HCT116 (cell line): ENCODE measurements at regions not wholly inside any gene's neighbourhood (a gene's known extent, or its start where the extent isn't known, plus 50 kb on each side); places are given as distances from the start of the nearest gene placed in this dataset.

Source experiments
- ATAC-seq: fragments of 200-7000 bp; cut with Tn5 transposase; 2 replicates; pipeline ENCODE4 v1.9.1; 2020; ENCODE audit warnings: mild to moderate bottlenecking, moderate library complexity
- BruUV-seq: library from RNA; stranded (reverse); fragments of 400-500 nt; replicated peaks from 2 replicates; lab custom pipeline; 2021; lab: Mats Ljungman, UMichigan
- CTCF ChIA-PET: fragments of 300-600 bp; sonication (Branson Sonifier 250); formaldehyde crosslinking; loops from one replicate; lab custom pipeline; 2021; ENCODE audit warnings: antibody characterized with exemption; lab: Charles Lee
- POLR2A ChIA-PET: fragments of 300-600, 350-600 bp; sonication (Branson Sonifier 250); formaldehyde crosslinking; loops from one replicate; lab custom pipeline; 2021; ENCODE audit warnings: antibody characterized with exemption; lab: Charles Lee
- RAD21 ChIA-PET, 2 experiments: fragments of 300-600 bp; sonication (Branson Sonifier 250); formaldehyde crosslinking; loops; one replicate each; lab custom pipeline; 2023; ENCODE audit warnings: low total read pairs in 2 of 2; ENCODE audit not compliant: uncharacterized antibody in 2 of 2, unreplicated experiment in 2 of 2, low non-redundant PET in 1 of 2; lab: Charles Lee
- DNase-seq: peaks from one replicate; pipeline ENCODE4 v3.0.0-alpha.2; 2010; ENCODE audit warnings: low read depth, low spot score
- H2AFZ ChIP-seq: fragments of 200-600 bp; shearing (Covaris generic), sonication (generic); 2 replicates; pipeline ENCODE4 v1.6.1; 2017; ENCODE audit warnings: low read depth, mixed run types, mixed read lengths, antibody characterized with exemption, low read length; ENCODE audit not compliant: poor library complexity, severe bottlenecking
- H3K27ac ChIP-seq: 2 replicates; pipeline ENCODE4 v1.5.1; 2012; ENCODE audit warnings: low read depth, low read length
- H3K27me3 ChIP-seq: fragments of 200-600 bp; sonication (generic); 2 replicates; pipeline ENCODE4 v1.6.1; 2016; ENCODE audit warnings: mixed run types, low read length, mixed read lengths; ENCODE audit not compliant: insufficient read depth
- H3K36me3 ChIP-seq, 2 experiments: fragments of 200-500 bp in 1 of 2; fragments of 200-600 bp in 1 of 2; sonication (Bioruptor generic) in 1 of 2; sonication (generic) in 1 of 2; 2 replicates each; pipeline versions ENCODE4 v1.5.1 to v1.6.1; 2014 to 2016; ENCODE audit warnings: low read length in 2 of 2, inconsistent platforms in 1 of 2, mixed read lengths in 1 of 2, mixed run types in 1 of 2; ENCODE audit not compliant: insufficient read depth in 2 of 2, control insufficient read depth in 1 of 2
- H3K4me1 ChIP-seq, 2 experiments: fragments of 200-600 bp in 1 of 2; sonication (generic) in 1 of 2; 2 replicates each; pipeline versions ENCODE4 v1.5.1 to v1.6.1; 2012 to 2017; ENCODE audit warnings: low read length in 2 of 2, inconsistent platforms in 1 of 2, mild to moderate bottlenecking in 1 of 2, mixed read lengths in 1 of 2, mixed run types in 1 of 2, moderate library complexity in 1 of 2; ENCODE audit not compliant: insufficient read depth in 2 of 2, control insufficient read depth in 1 of 2
- H3K4me2 ChIP-seq: fragments of 200-600 bp; sonication (generic); 2 replicates; pipeline ENCODE4 v1.6.1; 2017; ENCODE audit warnings: mixed run types, low read length, mixed read lengths
- H3K4me3 ChIP-seq, 2 experiments: fragments of 200-600 bp in 1 of 2; sonication (generic) in 1 of 2; replicated peaks in 1 of 2; 2 replicates each; pipeline ENCODE4 v1.5.1; 2011 to 2016; ENCODE audit warnings: low read length in 2 of 2, control low read depth in 1 of 2, low read depth in 1 of 2, mild to moderate bottlenecking in 1 of 2, mixed read lengths in 1 of 2, mixed run types in 1 of 2
- H3K79me2 ChIP-seq: fragments of 200-600 bp; sonication (generic); 2 replicates; pipeline ENCODE4 v1.6.1; 2017; ENCODE audit warnings: mild to moderate bottlenecking, mixed run types, low read length, moderate library complexity, mixed read lengths; ENCODE audit not compliant: insufficient read depth
- H3K9ac ChIP-seq: fragments of 200-600 bp; sonication (generic); 2 replicates; pipeline ENCODE4 v1.6.1; 2016; ENCODE audit warnings: low read length, mixed read lengths
- H3K9me2 ChIP-seq: fragments of 200-600 bp; sonication (generic), shearing (Covaris generic); 2 replicates; pipeline ENCODE4 v1.6.1; 2017; ENCODE audit warnings: mixed run types, mild to moderate bottlenecking, moderate library complexity; ENCODE audit not compliant: insufficient read depth
- H3K9me3 ChIP-seq, 2 experiments: fragments of 200-500 bp in 1 of 2; fragments of 200-600 bp in 1 of 2; sonication (Bioruptor generic) in 1 of 2; sonication (generic) in 1 of 2; 2 replicates each; pipeline ENCODE4 v1.6.1; 2014 to 2017; ENCODE audit warnings: low read length in 2 of 2, mixed read lengths in 2 of 2, inconsistent platforms in 1 of 2, low read depth in 1 of 2, mild to moderate bottlenecking in 1 of 2, mixed run types in 1 of 2, moderate library complexity in 1 of 2; ENCODE audit not compliant: control insufficient read depth in 1 of 2, insufficient read depth in 1 of 2
- H4K20me1 ChIP-seq: fragments of 200-600 bp; sonication (generic), shearing (Covaris generic); 2 replicates; pipeline ENCODE4 v1.6.1; 2017; ENCODE audit warnings: mixed run types, mild to moderate bottlenecking, moderate library complexity; ENCODE audit not compliant: insufficient read depth
- CBX3 ChIP-seq: IDR thresholded peaks from 2 replicates; pipeline ENCODE4 v1.6.1; 2012; ENCODE audit warnings: low read depth
- EGR1 ChIP-seq: IDR thresholded peaks from 2 replicates; pipeline ENCODE4 v1.6.1; 2012; ENCODE audit warnings: low read depth
- SP1 ChIP-seq: IDR thresholded peaks from 2 replicates; pipeline ENCODE4 v1.6.1; 2012; ENCODE audit warnings: low read depth
- intact Hi-C: fragments of 100-400 bp; cut with micrococcal nuclease; formaldehyde crosslinking; loops from 2 replicates; pipeline ENCODE4 v1.10.0; 2022
- TF ChIP-seq, protein P1 (sequence below): IDR thresholded peaks from 2 replicates; pipeline ENCODE4 v1.6.1; 2012; ENCODE audit warnings: low read depth
- TF ChIP-seq, protein P2 (sequence below), 3 experiments: fragments of 200-600 bp in 1 of 3; sonication (generic) in 1 of 3; IDR thresholded peaks in 2 of 3; conservative IDR thresholded peaks in 1 of 3; 2 replicates each; pipeline ENCODE4 v1.5.1; 2012 to 2017; ENCODE audit warnings: low read depth in 2 of 3, low read length in 2 of 3, antibody characterized with exemption in 1 of 3, borderline replicate concordance in 1 of 3, control low read depth in 1 of 3, mild to moderate bottlenecking in 1 of 3, mixed read lengths in 1 of 3, mixed run types in 1 of 3, moderate library complexity in 1 of 3; ENCODE audit not compliant: insufficient read depth in 1 of 3
- TF ChIP-seq, protein P3 (sequence below): IDR thresholded peaks from 2 replicates; pipeline ENCODE4 v1.6.1; 2011; ENCODE audit warnings: mild to moderate bottlenecking, low read length, moderate library complexity; ENCODE audit not compliant: insufficient replicate concordance; ENCODE audit errors: extremely low read depth
- TF ChIP-seq, protein P4 (sequence below): IDR thresholded peaks from 2 replicates; pipeline ENCODE4 v1.6.1; 2012

DNA sequence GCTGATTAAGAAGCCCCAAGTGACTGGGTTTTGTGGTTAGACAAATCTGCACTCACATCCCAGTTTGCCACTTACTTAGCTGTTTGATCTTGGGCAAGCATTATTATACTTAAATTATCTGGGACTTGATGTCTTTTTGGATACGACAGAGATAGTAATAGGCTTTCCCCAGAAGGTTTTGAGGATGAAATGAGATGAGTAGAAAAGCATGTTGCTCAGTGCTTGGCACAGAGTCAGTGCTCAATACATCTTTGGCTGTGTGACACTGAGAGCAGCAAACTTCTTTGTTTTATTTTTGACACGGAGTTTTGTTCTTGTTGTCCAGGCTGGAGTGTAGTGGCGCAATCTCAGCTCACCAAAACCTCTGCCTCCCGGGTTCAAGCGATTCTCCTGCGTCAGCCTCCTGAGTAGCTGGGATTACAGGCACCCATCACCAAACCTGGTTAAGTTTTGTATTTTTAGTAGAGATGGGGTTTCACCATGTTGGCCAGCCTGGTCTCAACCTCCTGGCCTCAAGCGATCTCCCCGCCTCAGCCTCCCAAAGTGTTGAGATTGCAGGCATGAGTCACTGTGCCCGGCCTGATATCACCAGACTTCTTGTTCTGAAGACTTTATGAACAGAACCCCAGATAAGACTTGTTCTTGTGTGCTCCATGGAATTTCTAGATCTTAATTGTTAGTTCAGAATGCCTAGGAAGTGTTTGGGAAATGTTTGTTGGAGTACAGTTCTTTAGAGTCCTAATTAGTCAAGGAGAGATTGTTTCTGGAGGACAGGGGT is 521.2 kb downstream of the SLC4A3 start (continued):
- TF ChIP-seq, protein P1, sequence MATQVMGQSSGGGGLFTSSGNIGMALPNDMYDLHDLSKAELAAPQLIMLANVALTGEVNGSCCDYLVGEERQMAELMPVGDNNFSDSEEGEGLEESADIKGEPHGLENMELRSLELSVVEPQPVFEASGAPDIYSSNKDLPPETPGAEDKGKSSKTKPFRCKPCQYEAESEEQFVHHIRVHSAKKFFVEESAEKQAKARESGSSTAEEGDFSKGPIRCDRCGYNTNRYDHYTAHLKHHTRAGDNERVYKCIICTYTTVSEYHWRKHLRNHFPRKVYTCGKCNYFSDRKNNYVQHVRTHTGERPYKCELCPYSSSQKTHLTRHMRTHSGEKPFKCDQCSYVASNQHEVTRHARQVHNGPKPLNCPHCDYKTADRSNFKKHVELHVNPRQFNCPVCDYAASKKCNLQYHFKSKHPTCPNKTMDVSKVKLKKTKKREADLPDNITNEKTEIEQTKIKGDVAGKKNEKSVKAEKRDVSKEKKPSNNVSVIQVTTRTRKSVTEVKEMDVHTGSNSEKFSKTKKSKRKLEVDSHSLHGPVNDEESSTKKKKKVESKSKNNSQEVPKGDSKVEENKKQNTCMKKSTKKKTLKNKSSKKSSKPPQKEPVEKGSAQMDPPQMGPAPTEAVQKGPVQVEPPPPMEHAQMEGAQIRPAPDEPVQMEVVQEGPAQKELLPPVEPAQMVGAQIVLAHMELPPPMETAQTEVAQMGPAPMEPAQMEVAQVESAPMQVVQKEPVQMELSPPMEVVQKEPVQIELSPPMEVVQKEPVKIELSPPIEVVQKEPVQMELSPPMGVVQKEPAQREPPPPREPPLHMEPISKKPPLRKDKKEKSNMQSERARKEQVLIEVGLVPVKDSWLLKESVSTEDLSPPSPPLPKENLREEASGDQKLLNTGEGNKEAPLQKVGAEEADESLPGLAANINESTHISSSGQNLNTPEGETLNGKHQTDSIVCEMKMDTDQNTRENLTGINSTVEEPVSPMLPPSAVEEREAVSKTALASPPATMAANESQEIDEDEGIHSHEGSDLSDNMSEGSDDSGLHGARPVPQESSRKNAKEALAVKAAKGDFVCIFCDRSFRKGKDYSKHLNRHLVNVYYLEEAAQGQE, result no peak
- TF ChIP-seq, protein P2, sequence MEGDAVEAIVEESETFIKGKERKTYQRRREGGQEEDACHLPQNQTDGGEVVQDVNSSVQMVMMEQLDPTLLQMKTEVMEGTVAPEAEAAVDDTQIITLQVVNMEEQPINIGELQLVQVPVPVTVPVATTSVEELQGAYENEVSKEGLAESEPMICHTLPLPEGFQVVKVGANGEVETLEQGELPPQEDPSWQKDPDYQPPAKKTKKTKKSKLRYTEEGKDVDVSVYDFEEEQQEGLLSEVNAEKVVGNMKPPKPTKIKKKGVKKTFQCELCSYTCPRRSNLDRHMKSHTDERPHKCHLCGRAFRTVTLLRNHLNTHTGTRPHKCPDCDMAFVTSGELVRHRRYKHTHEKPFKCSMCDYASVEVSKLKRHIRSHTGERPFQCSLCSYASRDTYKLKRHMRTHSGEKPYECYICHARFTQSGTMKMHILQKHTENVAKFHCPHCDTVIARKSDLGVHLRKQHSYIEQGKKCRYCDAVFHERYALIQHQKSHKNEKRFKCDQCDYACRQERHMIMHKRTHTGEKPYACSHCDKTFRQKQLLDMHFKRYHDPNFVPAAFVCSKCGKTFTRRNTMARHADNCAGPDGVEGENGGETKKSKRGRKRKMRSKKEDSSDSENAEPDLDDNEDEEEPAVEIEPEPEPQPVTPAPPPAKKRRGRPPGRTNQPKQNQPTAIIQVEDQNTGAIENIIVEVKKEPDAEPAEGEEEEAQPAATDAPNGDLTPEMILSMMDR (IDR thresholded peaks at IDR 0.05 in 2 of 3, conservative IDR thresholded peaks at IDR 0.05 in 1 of 3; ENCODE audit: borderline replicate concordance in 1 of 3, insufficient read depth in 1 of 3, low read depth in 2 of 3, low read length in 2 of 3), result no peak

DNA sequence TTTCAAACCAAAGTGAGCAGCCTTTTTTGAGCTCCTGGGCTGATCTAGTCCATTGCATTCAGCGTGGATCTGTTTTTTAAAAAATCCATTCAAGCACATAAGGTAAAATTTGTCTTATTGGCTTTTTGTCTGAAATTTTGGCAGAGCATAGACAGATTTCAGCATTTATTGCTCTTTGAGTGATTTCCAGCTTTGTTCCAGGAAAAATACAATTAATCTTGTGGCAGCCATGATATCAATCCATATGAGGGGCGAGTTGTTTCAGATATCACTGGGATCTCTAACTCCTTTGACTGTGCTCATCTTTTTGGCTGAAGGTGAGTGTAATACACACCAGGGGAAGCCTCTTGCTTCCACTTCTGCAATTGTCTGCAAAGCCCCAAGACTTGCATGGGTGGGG is 523.9 kb downstream of the SLC4A3 start:
- H3K4me3 ChIP-seq, result no peak overlapping the region
- no peak overlapping the region for H2AFZ ChIP-seq
- H3K79me2 ChIP-seq, result no peaks in the 10 kb centered on the region
- intact Hi-C loops, result no loop called here
- no peaks in the 10 kb centered on the region for H4K20me1 ChIP-seq
- ATAC-seq, result no peak
- no TSS peak for BruUV-seq
- H3K27me3 ChIP-seq, result no peaks in the 10 kb centered on the region
- H3K4me2 ChIP-seq, result no peak overlapping the region
- ChIA-PET POLR2A (no interaction called here), RAD21 (no interaction called here), CTCF (no interaction called here)
- DNase-seq, result no peak
- no peaks in the 10 kb centered on the region for H3K9me2 ChIP-seq
- H3K4me1 ChIP-seq, result no peaks in the 10 kb centered on the region
- H3K9me3 ChIP-seq, result no peaks in the 10 kb centered on the region
- H3K27ac ChIP-seq, result no peak overlapping the region
- no peak overlapping the region for H3K9ac ChIP-seq
- 0 out of 4 replicates have a peak, but pooled peaks cover 0 to 2% of the 10 kb centered on the region in 2 experiments for H3K36me3 ChIP-seq
- TF ChIP-seq, protein P3, sequence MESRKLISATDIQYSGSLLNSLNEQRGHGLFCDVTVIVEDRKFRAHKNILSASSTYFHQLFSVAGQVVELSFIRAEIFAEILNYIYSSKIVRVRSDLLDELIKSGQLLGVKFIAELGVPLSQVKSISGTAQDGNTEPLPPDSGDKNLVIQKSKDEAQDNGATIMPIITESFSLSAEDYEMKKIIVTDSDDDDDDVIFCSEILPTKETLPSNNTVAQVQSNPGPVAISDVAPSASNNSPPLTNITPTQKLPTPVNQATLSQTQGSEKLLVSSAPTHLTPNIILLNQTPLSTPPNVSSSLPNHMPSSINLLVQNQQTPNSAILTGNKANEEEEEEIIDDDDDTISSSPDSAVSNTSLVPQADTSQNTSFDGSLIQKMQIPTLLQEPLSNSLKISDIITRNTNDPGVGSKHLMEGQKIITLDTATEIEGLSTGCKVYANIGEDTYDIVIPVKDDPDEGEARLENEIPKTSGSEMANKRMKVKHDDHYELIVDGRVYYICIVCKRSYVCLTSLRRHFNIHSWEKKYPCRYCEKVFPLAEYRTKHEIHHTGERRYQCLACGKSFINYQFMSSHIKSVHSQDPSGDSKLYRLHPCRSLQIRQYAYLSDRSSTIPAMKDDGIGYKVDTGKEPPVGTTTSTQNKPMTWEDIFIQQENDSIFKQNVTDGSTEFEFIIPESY, result no peak
- TF ChIP-seq EGR1, result no peak
- TF ChIP-seq, protein P1, result no peak
- TF ChIP-seq SP1, result no peak
- TF ChIP-seq CBX3, result no peak
- TF ChIP-seq, protein P4, sequence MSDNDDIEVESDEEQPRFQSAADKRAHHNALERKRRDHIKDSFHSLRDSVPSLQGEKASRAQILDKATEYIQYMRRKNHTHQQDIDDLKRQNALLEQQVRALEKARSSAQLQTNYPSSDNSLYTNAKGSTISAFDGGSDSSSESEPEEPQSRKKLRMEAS, result no peak
- TF ChIP-seq, all 23 proteins: peak for 0
